ENCODE measurements at regions not wholly inside any gene's neighbourhood (a gene's known extent, or its start where the extent isn't known, plus 50 kb on each side); places are given as distances from the start of the nearest gene placed in this dataset.

DNA sequence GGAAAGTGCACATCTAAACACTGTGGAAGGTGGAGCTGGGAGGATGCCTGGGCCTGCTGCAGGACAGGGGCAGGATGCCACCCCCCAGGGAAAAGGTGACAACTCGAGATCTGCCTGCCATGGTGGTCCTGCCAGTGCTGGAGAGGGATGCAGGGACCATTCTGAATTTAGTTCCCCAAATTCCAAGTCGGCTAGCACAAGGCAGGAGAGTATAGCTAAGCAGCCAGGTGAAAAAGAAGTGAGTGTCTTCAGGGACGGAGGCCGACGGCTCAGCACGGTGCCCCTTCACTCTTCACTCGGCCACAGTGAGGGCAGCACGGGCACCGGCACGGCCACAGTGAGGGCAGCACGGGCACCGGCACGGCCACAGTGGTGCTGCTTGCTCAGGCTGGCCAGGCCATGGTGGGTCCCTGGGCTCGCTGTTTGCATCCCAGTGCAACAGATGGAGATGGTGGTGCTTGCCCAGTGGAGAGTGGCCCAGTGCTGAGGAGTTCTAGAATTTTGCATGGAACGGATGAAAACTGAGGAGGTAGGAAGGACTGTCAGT is 161.3 kb upstream of the SHH start:
- WGBS, 3 donors: 85 to 93% (median 87%) methylated on average over 15 of the region's 15 CpGs
- Histone ChIP-seq H3K9me3 (no peaks in the 10 kb centered on the region), H3K27me3 (no peaks in the 10 kb centered on the region), H3K27ac (no peak overlapping the region), H3K36me3 (no peaks in the 10 kb centered on the region), H3K4me1 (ENCODE audit: insufficient read depth) (no peaks in the 10 kb centered on the region), H3K4me3 (no peak overlapping the region)
- intact Hi-C loops (cut with DNase I): no loop called here
- no peak for DNase-seq
- no peak for TF ChIP-seq EP300 (IDR thresholded peaks at IDR 0.05)
- no peak for TF ChIP-seq POLR2A (IDR thresholded peaks at IDR 0.05)
- TF ChIP-seq, protein P1, sequence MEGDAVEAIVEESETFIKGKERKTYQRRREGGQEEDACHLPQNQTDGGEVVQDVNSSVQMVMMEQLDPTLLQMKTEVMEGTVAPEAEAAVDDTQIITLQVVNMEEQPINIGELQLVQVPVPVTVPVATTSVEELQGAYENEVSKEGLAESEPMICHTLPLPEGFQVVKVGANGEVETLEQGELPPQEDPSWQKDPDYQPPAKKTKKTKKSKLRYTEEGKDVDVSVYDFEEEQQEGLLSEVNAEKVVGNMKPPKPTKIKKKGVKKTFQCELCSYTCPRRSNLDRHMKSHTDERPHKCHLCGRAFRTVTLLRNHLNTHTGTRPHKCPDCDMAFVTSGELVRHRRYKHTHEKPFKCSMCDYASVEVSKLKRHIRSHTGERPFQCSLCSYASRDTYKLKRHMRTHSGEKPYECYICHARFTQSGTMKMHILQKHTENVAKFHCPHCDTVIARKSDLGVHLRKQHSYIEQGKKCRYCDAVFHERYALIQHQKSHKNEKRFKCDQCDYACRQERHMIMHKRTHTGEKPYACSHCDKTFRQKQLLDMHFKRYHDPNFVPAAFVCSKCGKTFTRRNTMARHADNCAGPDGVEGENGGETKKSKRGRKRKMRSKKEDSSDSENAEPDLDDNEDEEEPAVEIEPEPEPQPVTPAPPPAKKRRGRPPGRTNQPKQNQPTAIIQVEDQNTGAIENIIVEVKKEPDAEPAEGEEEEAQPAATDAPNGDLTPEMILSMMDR (IDR thresholded peaks at IDR 0.05): no peak

DNA sequence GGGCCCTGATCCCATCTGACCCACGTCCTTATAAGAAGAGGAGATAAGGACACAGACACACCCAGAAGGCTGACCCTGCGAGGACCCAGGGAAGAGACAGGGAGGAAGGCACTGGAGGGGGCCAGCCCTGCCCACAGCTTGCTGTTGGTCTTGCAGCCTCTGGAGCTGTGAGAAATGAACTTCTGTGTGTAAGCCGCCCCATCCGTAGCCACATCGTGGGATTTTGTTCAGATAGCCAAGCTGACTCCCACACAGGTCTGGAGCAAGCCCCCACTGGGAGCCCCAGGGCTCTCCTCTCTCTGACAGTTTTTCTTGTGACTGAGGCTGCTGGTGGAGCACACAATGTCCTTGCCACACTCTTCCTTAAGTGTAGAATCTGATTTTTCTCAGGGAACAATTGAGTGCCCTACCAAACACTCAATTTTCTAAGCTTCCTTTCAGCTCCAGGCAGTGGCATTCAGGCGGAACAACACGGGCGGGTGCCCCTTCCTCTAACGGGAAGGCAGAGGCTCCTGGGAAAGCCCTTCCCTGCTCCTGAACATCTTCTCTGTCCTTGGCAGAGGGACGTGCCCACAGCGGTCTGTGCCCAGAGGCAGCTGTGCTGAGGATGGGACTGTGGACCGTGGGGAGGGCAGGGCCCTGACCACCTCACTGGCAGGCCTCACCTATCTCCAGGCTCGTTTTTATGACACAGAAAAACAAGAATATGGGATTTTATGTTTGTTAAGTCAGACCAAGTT is 160.6 kb upstream of the SHH start:
- H3K4me3 ChIP-seq: no peak overlapping the region
- WGBS, 3 donors: 39 to 46% (median 42%) methylated on average over 13 of the region's 13 CpGs
- H3K36me3 ChIP-seq: no peaks in the 10 kb centered on the region
- H3K27me3 ChIP-seq: no peaks in the 10 kb centered on the region
- TF ChIP-seq EP300 (IDR thresholded peaks at IDR 0.05) (no peak), POLR2A (IDR thresholded peaks at IDR 0.05) (no peak)
- TF ChIP-seq, protein P1 (IDR thresholded peaks at IDR 0.05): no peak
- no peaks in the 10 kb centered on the region for H3K9me3 ChIP-seq
- no peaks in the 10 kb centered on the region for H3K4me1 ChIP-seq (ENCODE audit: insufficient read depth)
- no peak for DNase-seq
- no peak overlapping the region for H3K27ac ChIP-seq
- intact Hi-C loops (cut with DNase I): no loop called here

DNA sequence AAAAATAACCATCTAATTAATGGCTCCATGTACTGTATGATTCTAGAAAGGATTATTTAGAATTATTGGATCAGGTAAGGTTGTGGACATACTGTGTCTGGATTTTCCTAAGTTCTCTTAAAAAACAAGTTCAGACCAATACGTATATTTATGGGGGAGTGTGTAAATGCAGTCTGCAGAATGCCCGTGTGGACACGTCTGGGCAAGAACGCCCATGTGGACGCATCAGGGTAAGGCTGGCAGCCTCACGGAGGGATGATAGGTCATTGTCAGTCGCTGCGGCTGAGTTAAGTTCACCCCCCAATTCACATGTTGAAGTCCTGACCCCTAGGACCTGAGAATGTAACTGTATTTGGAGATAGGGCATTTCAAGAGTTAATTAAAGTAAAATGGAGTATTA is 160.0 kb upstream of the SHH start:
- no peak for DNase-seq
- H3K36me3 ChIP-seq: no peaks in the 10 kb centered on the region
- TF ChIP-seq POLR2A (IDR thresholded peaks at IDR 0.05) (no peak), EP300 (IDR thresholded peaks at IDR 0.05) (no peak)
- TF ChIP-seq, protein P1 (IDR thresholded peaks at IDR 0.05): no peak
- 66 to 84% (median 74%) methylated on average over 8 of the region's 8 CpGs for WGBS, 3 donors
- no peaks in the 10 kb centered on the region for H3K27me3 ChIP-seq
- H3K27ac ChIP-seq: no peak overlapping the region
- intact Hi-C loops (cut with DNase I): no loop called here
- no peaks in the 10 kb centered on the region for H3K9me3 ChIP-seq
- no peak overlapping the region for H3K4me3 ChIP-seq
- no peaks in the 10 kb centered on the region for H3K4me1 ChIP-seq (ENCODE audit: insufficient read depth)

DNA sequence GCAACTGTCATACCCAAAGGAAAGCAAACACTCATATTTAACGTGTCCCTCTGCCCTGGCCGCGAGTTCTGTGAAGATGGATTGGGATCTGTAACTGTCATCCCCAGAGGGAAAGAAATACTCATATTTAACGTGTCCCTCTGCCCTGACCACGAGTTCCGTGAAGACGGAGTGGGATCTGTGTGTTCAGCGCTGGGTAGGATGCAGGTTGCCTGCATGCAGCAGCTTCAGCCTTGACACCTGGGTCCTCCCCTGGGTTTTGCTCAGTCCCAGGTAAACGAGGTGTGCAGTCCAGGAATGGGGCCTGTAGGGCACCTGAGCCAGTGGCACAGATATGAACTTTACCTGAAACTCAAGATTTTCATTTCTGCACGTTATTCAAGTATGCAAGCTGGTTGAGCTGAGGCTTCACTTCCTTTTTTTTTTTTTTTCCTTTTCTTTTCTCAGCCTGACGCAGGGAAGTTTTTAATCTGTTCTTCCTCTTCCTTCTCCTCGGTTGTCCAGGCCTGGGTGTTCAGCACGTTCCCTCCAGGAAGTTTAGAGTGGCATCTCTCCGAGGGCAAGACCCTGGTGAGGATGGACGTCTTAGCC is 159.0 kb upstream of the SHH start:
- H3K4me3 ChIP-seq: no peak overlapping the region
- intact Hi-C loops (cut with DNase I): no loop called here
- no peak overlapping the region for H3K27ac ChIP-seq
- TF ChIP-seq POLR2A (IDR thresholded peaks at IDR 0.05): no peak
- TF ChIP-seq, protein P1 (IDR thresholded peaks at IDR 0.05): no peak
- TF ChIP-seq EP300 (IDR thresholded peaks at IDR 0.05): no peak
- H3K9me3 ChIP-seq: no peaks in the 10 kb centered on the region
- H3K36me3 ChIP-seq: no peaks in the 10 kb centered on the region
- H3K27me3 ChIP-seq: no peaks in the 10 kb centered on the region
- 77 to 82% (median 78%) methylated on average over 15 of the region's 15 CpGs for WGBS, 3 donors
- DNase-seq: no peak
- no peaks in the 10 kb centered on the region for H3K4me1 ChIP-seq (ENCODE audit: insufficient read depth)

All from ovary (tissue), 7 donors.